ENCODE measurements at regions not wholly inside any gene's neighbourhood (a gene's known extent, or its start where the extent isn't known, plus 50 kb on each side); places are given as distances from the start of the nearest gene placed in this dataset.

GRCh38 chr12:97300431-97300830 lies 162.2 kb upstream of the RMST start:
- Histone ChIP-seq H3K4me1 (ENCODE audit: control insufficient read depth, extremely low read depth, insufficient read depth, low read length) (no peaks in the 10 kb centered on the region), H3K79me2 (ENCODE audit: control insufficient read depth, insufficient read depth, low read length) (no peaks in the 10 kb centered on the region), H3K36me3 (ENCODE audit: control insufficient read depth in 2 of 2, extremely low read depth in 1 of 2, insufficient read depth in 2 of 2, low read length in 2 of 2) (no peaks in the 10 kb centered on the region), H3K27me3 (ENCODE audit: control insufficient read depth, extremely low read depth, insufficient read depth, low read length) (no peaks in the 10 kb centered on the region), H2AFZ (ENCODE audit: control insufficient read depth, low read length) (no peak overlapping the region), H4K20me1 (ENCODE audit: control insufficient read depth, extremely low read depth, insufficient read depth, low read length) (no peaks in the 10 kb centered on the region), H3K9me1 (ENCODE audit: control insufficient read depth, extremely low read depth, insufficient read depth, low read length) (no peaks in the 10 kb centered on the region), H3K27ac (ENCODE audit: control insufficient read depth, insufficient read depth, low read length) (no peak overlapping the region), H3K9ac (ENCODE audit: control insufficient read depth, extremely low read depth, insufficient read depth, low read length) (no peak overlapping the region), H3K4me2 (ENCODE audit: control insufficient read depth, extremely low read depth, insufficient read depth, low read depth, low read length) (no peak overlapping the region), H3K9me3 (ENCODE audit: control insufficient read depth, low read depth, low read length) (no peaks in the 10 kb centered on the region), H3K4me3 (ENCODE audit: control insufficient read depth in 2 of 3, extremely low read depth in 1 of 3, insufficient read depth in 2 of 3, low read depth in 1 of 3, low read length in 3 of 3) (no peak overlapping the region)
- TF ChIP-seq EZH2 (IDR thresholded peaks at IDR 0.05; ENCODE audit: low read length), result no peak
- no peak for TF ChIP-seq CTCF (optimal IDR thresholded peaks at IDR 0.05 in 1 of 3, IDR thresholded peaks at IDR 0.05 in 1 of 3, conservative IDR thresholded peaks at IDR 0.05 in 1 of 3; ENCODE audit: extremely low read depth in 1 of 3, insufficient read depth in 2 of 3, low read length in 3 of 3)
- FAIRE-seq, result no peak
- no peak for DNase-seq (ENCODE audit: low read depth, low spot score)
- dilution Hi-C loops (cut with MboI; ENCODE audit: extremely low pct_ligation_motif_present, low sequenced_read_pairs), result no loop called here

GRCh38 chr12:97300891-97301290 lies 161.7 kb upstream of the RMST start:
- TF ChIP-seq CTCF (optimal IDR thresholded peaks at IDR 0.05 in 1 of 3, IDR thresholded peaks at IDR 0.05 in 1 of 3, conservative IDR thresholded peaks at IDR 0.05 in 1 of 3; ENCODE audit: extremely low read depth in 1 of 3, insufficient read depth in 2 of 3, low read length in 3 of 3) (no peak), EZH2 (IDR thresholded peaks at IDR 0.05; ENCODE audit: low read length) (no peak)
- no peaks in the 10 kb centered on the region for H3K79me2 ChIP-seq (ENCODE audit: control insufficient read depth, insufficient read depth, low read length)
- H3K4me1 ChIP-seq (ENCODE audit: control insufficient read depth, extremely low read depth, insufficient read depth, low read length), result no peaks in the 10 kb centered on the region
- H3K9ac ChIP-seq (ENCODE audit: control insufficient read depth, extremely low read depth, insufficient read depth, low read length), result no peak overlapping the region
- FAIRE-seq (no peak), DNase-seq (ENCODE audit: low read depth, low spot score) (no peak)
- dilution Hi-C loops (cut with MboI; ENCODE audit: extremely low pct_ligation_motif_present, low sequenced_read_pairs), result no loop called here
- no peaks in the 10 kb centered on the region for H3K9me3 ChIP-seq (ENCODE audit: control insufficient read depth, low read depth, low read length)
- no peaks in the 10 kb centered on the region for H3K9me1 ChIP-seq (ENCODE audit: control insufficient read depth, extremely low read depth, insufficient read depth, low read length)
- H3K36me3 ChIP-seq (ENCODE audit: control insufficient read depth in 2 of 2, extremely low read depth in 1 of 2, insufficient read depth in 2 of 2, low read length in 2 of 2), result no peaks in the 10 kb centered on the region
- H2AFZ ChIP-seq (ENCODE audit: control insufficient read depth, low read length), result no peak overlapping the region
- no peak overlapping the region for H3K4me3 ChIP-seq (ENCODE audit: control insufficient read depth in 2 of 3, extremely low read depth in 1 of 3, insufficient read depth in 2 of 3, low read depth in 1 of 3, low read length in 3 of 3)
- H3K27me3 ChIP-seq (ENCODE audit: control insufficient read depth, extremely low read depth, insufficient read depth, low read length), result no peaks in the 10 kb centered on the region
- H4K20me1 ChIP-seq (ENCODE audit: control insufficient read depth, extremely low read depth, insufficient read depth, low read length), result no peaks in the 10 kb centered on the region
- no peak overlapping the region for H3K4me2 ChIP-seq (ENCODE audit: control insufficient read depth, extremely low read depth, insufficient read depth, low read depth, low read length)
- H3K27ac ChIP-seq (ENCODE audit: control insufficient read depth, insufficient read depth, low read length), result no peak overlapping the region
